DOHH2 (cell line): ENCODE measurements at regions not wholly inside any gene's neighbourhood (a gene's known extent, or its start where the extent isn't known, plus 50 kb on each side); places are given as distances from the start of the nearest gene placed in this dataset.

ENCODE experiments used
- H3F3A ChIP-seq: fragments of 200-600 bp; sonication (generic), shearing (Covaris generic); 2 replicates; pipeline ENCODE4 v1.6.0; 2016; ENCODE audit warnings: antibody characterized with exemption, mild to moderate bottlenecking; ENCODE audit not compliant: control insufficient read depth, insufficient read depth
- H3K27ac ChIP-seq: fragments of 200-600 bp; sonication (generic); 2 replicates; pipeline ENCODE4 v1.5.1; 2014; ENCODE audit warnings: low read depth, mild to moderate bottlenecking, low read length, moderate library complexity
- H3K27me3 ChIP-seq: fragments of 200-600 bp; sonication (generic); 2 replicates; pipeline ENCODE4 v1.6.1; 2014; ENCODE audit warnings: mild to moderate bottlenecking, low read length, mixed read lengths; ENCODE audit not compliant: control insufficient read depth
- H3K36me3 ChIP-seq: fragments of 200-600 bp; sonication (generic); 2 replicates; pipeline ENCODE4 v1.6.1; 2014; ENCODE audit warnings: mild to moderate bottlenecking, low read length, moderate library complexity, mixed read lengths; ENCODE audit not compliant: control insufficient read depth
- H3K4me1 ChIP-seq: fragments of 200-600 bp; sonication (generic); 2 replicates; pipeline ENCODE4 v1.6.1; 2014; ENCODE audit warnings: mild to moderate bottlenecking, low read length, mixed read lengths; ENCODE audit not compliant: control insufficient read depth
- H3K4me2 ChIP-seq: fragments of 200-600 bp; sonication (generic); 2 replicates; pipeline ENCODE4 v1.6.0; 2014; ENCODE audit warnings: mild to moderate bottlenecking, low read length, moderate library complexity
- H3K4me3 ChIP-seq: fragments of 200-600 bp; sonication (generic); 2 replicates; pipeline ENCODE4 v1.5.1; 2014; ENCODE audit warnings: mild to moderate bottlenecking, low read length, mixed read lengths
- H3K79me2 ChIP-seq: fragments of 200-600 bp; sonication (generic); 2 replicates; pipeline ENCODE4 v1.6.1; 2014; ENCODE audit warnings: mild to moderate bottlenecking, low read length, mixed read lengths; ENCODE audit not compliant: control insufficient read depth
- H3K9me2 ChIP-seq: fragments of 200-600 bp; sonication (generic); replicated peaks from 2 replicates; pipeline ENCODE4 v1.6.1; 2014; ENCODE audit warnings: mild to moderate bottlenecking, low read length, mixed read lengths; ENCODE audit not compliant: control insufficient read depth
- H3K9me3 ChIP-seq: fragments of 200-600 bp; sonication (generic); 2 replicates; pipeline ENCODE4 v1.6.1; 2014; ENCODE audit warnings: antibody characterized with exemption, low read length, mixed read lengths; ENCODE audit not compliant: control insufficient read depth, insufficient read depth
- H4K20me1 ChIP-seq: fragments of 200-600 bp; sonication (generic); 2 replicates; pipeline ENCODE4 v1.6.0; 2014; ENCODE audit warnings: low read depth, mild to moderate bottlenecking, antibody characterized with exemption, low read length, moderate library complexity; ENCODE audit not compliant: control insufficient read depth, insufficient read depth
- CTCF ChIP-seq: fragments of 200-600 bp; sonication (generic); IDR thresholded peaks from one replicate; pipeline ENCODE4 v1.5.1; 2014; ENCODE audit warnings: antibody characterized with exemption, mild to moderate bottlenecking, low read depth, low read length; ENCODE audit not compliant: poor library complexity, severe bottlenecking
- EZH2phosphoT487 ChIP-seq: fragments of 200-600 bp; sonication (generic); IDR thresholded peaks from 2 replicates; pipeline ENCODE4 v1.6.1; 2017; ENCODE audit warnings: borderline replicate concordance, mild to moderate bottlenecking, antibody characterized with exemption, low read length, moderate library complexity, mixed read lengths

GRCh38 chr4:167831855-167832254, 260.5 kb upstream of the ANXA10 start:
- Histone ChIP-seq H3K9me3 (no peaks in the 10 kb centered on the region), H3K27ac (no peak overlapping the region), H4K20me1 (no peaks in the 10 kb centered on the region), H3K4me2 (no peak overlapping the region), H3K27me3 (no peaks in the 10 kb centered on the region), H3K4me1 (no peaks in the 10 kb centered on the region), H3K79me2 (no peaks in the 10 kb centered on the region), H3K9me2 (no peaks in the 10 kb centered on the region), H3K4me3 (no peak overlapping the region), H3K36me3 (no peaks in the 10 kb centered on the region), H3F3A (no peaks in the 10 kb centered on the region)
- TF ChIP-seq EZH2phosphoT487 (no peak), CTCF (no peak)

DNA sequence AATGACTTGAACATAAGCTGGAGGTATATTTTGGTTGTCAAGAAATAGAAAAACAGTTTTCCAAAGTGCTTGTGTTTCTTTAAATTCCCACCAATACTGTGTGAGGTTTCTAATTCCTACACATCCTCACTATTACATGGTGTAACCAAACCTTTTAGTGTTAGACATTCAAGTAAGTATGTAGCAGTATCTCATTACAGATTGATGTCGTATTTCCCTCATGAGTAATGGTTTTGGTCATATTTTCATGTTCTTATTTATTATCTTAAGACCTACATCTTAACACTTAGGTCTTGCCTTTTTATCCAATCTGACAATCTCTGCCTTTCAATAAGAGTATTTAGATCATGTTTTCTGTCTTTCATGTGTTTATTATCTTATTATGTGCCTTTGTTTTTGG, 253.7 kb upstream of the ANXA10 start:
- Histone ChIP-seq H3K9me3 (no peaks in the 10 kb centered on the region), H3K27ac (no peak overlapping the region), H3K27me3 (no peaks in the 10 kb centered on the region), H4K20me1 (no peaks in the 10 kb centered on the region), H3K79me2 (no peaks in the 10 kb centered on the region), H3K4me2 (no peak overlapping the region), H3K9me2 (no peaks in the 10 kb centered on the region), H3K4me3 (no peak overlapping the region), H3K4me1 (no peaks in the 10 kb centered on the region), H3F3A (no peaks in the 10 kb centered on the region), H3K36me3 (no peaks in the 10 kb centered on the region)
- TF ChIP-seq CTCF, result no peak
- TF ChIP-seq EZH2phosphoT487, result no peak

DNA sequence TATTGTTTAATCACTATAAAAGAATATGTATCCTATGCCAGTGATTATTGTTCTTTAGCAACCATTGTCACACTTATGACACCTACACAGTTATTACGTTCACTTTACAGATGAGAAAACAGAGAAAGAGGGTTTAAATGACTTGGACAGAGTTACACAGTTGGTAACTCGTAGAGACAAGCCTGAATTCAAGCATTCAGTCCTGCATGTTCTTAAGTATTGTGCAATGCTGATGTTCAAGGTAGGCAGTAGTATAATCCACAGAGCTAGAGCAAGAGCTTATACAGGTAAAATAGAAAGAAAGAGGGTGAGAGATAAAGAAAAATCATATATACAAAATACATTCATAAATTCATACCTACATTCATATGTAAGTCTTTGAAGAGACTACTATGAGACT, 249.8 kb upstream of the ANXA10 start:
- H3K4me2 ChIP-seq, result no peak overlapping the region

More for the DNA sequence above, 249.8 kb upstream of the ANXA10 start:
- no peak overlapping the region for H3K27ac ChIP-seq
- no peaks in the 10 kb centered on the region for H3K79me2 ChIP-seq
- H3K36me3 ChIP-seq, result no peaks in the 10 kb centered on the region
- H3F3A ChIP-seq, result no peaks in the 10 kb centered on the region
- H4K20me1 ChIP-seq, result no peaks in the 10 kb centered on the region
- TF ChIP-seq EZH2phosphoT487 (no peak), CTCF (no peak)
- no peaks in the 10 kb centered on the region for H3K9me3 ChIP-seq
- no peaks in the 10 kb centered on the region for H3K27me3 ChIP-seq
- no peaks in the 10 kb centered on the region for H3K9me2 ChIP-seq
- H3K4me3 ChIP-seq, result no peak overlapping the region
- H3K4me1 ChIP-seq, result no peaks in the 10 kb centered on the region
